Fibroblast of the aortic adventitia (primary cell): ENCODE measurements at regions not wholly inside any gene's neighbourhood (a gene's known extent, or its start where the extent isn't known, plus 50 kb on each side); places are given as distances from the start of the nearest gene placed in this dataset.
A peak's percentile ranks its signal among the peaks of the same experiment; 100 is the strongest.

Experiments
- DNase-seq: peaks from one replicate; pipeline ENCODE4 v3.0.0-alpha.2; 2010; ENCODE audit warnings: low read depth
- H3K4me3 ChIP-seq: 2 replicates; pipeline ENCODE4 v1.5.1; 2011; ENCODE audit warnings: low read depth, mild to moderate bottlenecking, control low read depth, low read length, moderate library complexity
- CTCF ChIP-seq: IDR thresholded peaks from 2 replicates; pipeline ENCODE4 v1.5.1; 2011; ENCODE audit warnings: mild to moderate bottlenecking, low read length, control low read depth, inconsistent platforms; ENCODE audit not compliant: insufficient read depth

- DNase-seq = no peak
- TF ChIP-seq CTCF = no peak
- H3K4me3 ChIP-seq = no peak overlapping the region
Observed at GRCh38 chr14:89641495-89642175, 224.6 kb upstream of the FOXN3 start.

- DNase-seq = peak; percentile 58
- no peak overlapping the region for H3K4me3 ChIP-seq
- no peak for TF ChIP-seq CTCF
Observed at GRCh38 chr14:89640141-89640540, 223.1 kb upstream of the FOXN3 start.

GRCh38 chr14:89639687-89640086 is 222.7 kb upstream of the FOXN3 start:
- no peak for DNase-seq
- TF ChIP-seq CTCF = no peak
- H3K4me3 ChIP-seq = no peak overlapping the region

GRCh38 chr14:89638891-89639290 is 221.9 kb upstream of the FOXN3 start:
- no peak for DNase-seq
- no peak for TF ChIP-seq CTCF
- no peak overlapping the region for H3K4me3 ChIP-seq

- H3K4me3 ChIP-seq = no peak overlapping the region
- DNase-seq = no peak
- no peak for TF ChIP-seq CTCF
Observed at GRCh38 chr14:89637581-89637980, 220.5 kb upstream of the FOXN3 start.

GRCh38 chr14:89635615-89636014 is 218.6 kb upstream of the FOXN3 start:
- no peak overlapping the region for H3K4me3 ChIP-seq
- peak; percentile 13 for DNase-seq
- no peak for TF ChIP-seq CTCF

GRCh38 chr14:89634037-89634436 is 217.0 kb upstream of the FOXN3 start:
- TF ChIP-seq CTCF = no peak
- H3K4me3 ChIP-seq = no peak overlapping the region

More at GRCh38 chr14:89634037-89634436, 217.0 kb upstream of the FOXN3 start:
- DNase-seq = no peak
